ENCODE measurements at regions not wholly inside any gene's neighbourhood (a gene's known extent, or its start where the extent isn't known, plus 50 kb on each side); places are given as distances from the start of the nearest gene placed in this dataset.

DNA sequence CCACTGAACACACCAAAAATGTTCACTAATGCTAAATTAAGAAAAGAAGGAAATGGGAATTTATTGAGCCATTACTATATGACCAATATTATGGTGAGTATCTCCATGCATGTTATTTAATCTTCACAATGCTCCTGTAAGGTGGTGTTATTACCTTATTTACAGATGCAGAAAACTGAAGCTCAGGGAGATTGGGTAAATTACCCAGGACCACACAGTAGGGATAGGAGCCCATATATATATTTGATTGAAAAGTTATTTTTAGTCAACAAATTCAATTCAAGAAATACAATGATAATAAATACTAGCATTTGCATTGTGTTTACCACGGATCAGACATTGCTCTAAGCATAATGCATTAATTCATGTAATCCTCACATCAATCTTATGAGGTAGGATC is 202.2 kb upstream of the FBXO11 start:
- TF ChIP-seq POLR2AphosphoS5 (IDR thresholded peaks at IDR 0.05; ENCODE audit: low read depth) (no peak), CTCF (conservative IDR thresholded peaks at IDR 0.05; ENCODE audit: low read depth in 2 of 2) (no peak), EZH2 (IDR thresholded peaks at IDR 0.05; ENCODE audit: low read depth, unreplicated experiment) (no peak), EZH2phosphoT487 (IDR thresholded peaks at IDR 0.05; ENCODE audit: unreplicated experiment) (no peak), NANOG (IDR thresholded peaks at IDR 0.05; ENCODE audit: borderline replicate concordance) (no peak), REST (IDR thresholded peaks at IDR 0.05; ENCODE audit: unreplicated experiment) (no peak), JUNB (IDR thresholded peaks at IDR 0.05; ENCODE audit: unreplicated experiment) (no peak)
- TF ChIP-seq, protein P1, sequence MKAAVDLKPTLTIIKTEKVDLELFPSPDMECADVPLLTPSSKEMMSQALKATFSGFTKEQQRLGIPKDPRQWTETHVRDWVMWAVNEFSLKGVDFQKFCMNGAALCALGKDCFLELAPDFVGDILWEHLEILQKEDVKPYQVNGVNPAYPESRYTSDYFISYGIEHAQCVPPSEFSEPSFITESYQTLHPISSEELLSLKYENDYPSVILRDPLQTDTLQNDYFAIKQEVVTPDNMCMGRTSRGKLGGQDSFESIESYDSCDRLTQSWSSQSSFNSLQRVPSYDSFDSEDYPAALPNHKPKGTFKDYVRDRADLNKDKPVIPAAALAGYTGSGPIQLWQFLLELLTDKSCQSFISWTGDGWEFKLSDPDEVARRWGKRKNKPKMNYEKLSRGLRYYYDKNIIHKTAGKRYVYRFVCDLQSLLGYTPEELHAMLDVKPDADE (IDR thresholded peaks at IDR 0.05): no peak

All from GM23338 (cell line).